GM21576 (cell line): ENCODE measurements at regions not wholly inside any gene's neighbourhood (a gene's known extent, or its start where the extent isn't known, plus 50 kb on each side); places are given as distances from the start of the nearest gene placed in this dataset.

Source experiments
- ATAC-seq: cut with Tn5 transposase; IDR thresholded peaks from one replicate; pipeline ENCODE4 v1.9.1; 2021; ENCODE audit warnings: mild to moderate bottlenecking, moderate library complexity; ENCODE audit not compliant: unreplicated experiment

DNA sequence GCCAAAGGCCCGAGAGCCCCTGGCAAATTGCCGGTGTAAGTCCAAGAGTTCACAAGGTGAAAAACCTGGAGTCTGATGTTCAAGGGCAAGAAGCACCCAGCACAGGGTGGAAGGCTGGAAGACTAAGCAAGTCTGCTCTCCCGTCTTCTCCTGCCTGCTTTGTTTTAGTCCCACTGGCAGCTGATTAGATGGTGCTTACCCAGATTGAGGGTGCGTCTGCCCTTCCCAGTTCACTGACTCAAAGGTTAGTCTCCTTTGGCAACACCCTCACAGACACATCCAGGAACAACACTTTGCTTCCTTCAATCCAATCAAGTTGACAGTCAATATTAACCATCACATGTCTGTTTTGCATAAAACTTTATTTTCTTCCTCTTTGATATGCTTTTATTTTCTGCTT lies 157.4 kb downstream of the HS3ST1 start:
- no peak for ATAC-seq

DNA sequence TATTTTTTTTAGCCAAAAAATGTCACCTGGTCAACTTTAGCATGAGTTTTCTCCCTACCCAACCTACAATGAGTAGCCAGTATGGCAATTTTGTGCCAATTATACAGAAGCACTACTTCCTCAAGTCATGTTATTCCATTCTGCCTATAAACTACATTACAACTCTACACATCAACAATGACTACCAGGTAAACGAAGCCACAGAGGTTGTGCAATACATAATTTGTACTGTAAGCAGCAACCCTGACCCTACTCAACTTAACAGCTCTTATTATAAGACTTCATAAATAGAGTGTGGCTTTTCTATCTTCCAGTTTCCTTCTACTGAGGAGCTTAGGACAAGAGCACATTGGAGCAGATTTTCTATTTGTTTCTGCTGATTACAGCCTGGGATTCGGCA lies 160.5 kb downstream of the HS3ST1 start:
- ATAC-seq = no peak

DNA sequence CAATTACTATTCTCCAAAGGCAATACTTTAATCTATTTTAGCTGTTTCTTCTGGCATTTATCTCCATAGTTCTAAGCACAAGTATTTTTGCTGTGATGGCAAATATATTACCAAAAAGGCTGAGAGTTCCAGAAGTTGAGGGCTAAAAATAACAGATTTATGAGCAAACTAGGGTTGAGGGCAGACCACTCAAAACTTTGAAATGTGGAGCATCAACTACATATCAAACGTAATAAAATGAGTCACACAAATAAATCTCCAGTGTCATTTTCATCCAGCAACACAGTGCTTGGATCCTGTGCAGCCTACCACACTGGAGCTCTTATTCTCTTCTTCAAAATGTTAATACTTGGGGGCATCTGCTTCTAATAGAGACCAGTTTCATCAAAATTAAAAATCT lies 163.9 kb downstream of the HS3ST1 start:
- ATAC-seq = no peak

DNA sequence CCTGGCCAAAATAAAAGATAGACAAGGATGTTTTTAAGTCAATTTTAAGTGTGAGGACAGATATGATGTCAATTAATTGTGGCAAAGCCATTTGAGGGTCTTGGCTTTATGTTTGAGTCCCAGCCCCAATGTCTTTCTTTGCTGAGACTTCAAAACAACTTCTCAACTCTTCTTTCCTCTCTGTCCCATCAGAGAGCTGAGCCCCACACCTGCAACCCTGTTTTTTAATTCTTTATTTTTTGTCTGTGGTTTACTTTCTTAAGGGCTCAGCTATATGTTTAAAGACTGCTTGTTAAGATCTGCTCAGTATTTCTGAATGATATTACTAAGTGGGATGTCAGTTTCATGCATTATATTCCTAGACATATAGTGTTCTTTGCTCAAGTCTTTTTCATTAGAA lies 164.3 kb downstream of the HS3ST1 start:
- no peak for ATAC-seq

DNA sequence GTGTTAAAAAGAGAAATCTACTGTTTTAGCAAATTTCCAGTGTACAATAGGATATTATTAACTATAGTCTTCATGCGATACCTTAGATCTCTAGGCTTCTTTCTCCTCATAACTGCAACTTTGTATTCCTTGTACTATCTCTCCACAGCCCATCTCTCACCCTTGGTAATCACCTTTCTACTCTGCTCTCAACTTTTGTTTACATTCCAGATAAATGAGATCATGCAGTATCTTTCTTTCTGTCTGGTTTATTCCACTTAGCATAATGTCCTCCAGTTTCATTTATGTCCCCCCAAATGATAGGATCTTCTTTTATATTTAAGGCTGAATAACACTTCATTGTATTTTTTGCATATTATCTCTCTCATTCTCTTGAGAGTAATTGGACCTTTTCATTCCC lies 165.5 kb downstream of the HS3ST1 start:
- ATAC-seq = no peak

DNA sequence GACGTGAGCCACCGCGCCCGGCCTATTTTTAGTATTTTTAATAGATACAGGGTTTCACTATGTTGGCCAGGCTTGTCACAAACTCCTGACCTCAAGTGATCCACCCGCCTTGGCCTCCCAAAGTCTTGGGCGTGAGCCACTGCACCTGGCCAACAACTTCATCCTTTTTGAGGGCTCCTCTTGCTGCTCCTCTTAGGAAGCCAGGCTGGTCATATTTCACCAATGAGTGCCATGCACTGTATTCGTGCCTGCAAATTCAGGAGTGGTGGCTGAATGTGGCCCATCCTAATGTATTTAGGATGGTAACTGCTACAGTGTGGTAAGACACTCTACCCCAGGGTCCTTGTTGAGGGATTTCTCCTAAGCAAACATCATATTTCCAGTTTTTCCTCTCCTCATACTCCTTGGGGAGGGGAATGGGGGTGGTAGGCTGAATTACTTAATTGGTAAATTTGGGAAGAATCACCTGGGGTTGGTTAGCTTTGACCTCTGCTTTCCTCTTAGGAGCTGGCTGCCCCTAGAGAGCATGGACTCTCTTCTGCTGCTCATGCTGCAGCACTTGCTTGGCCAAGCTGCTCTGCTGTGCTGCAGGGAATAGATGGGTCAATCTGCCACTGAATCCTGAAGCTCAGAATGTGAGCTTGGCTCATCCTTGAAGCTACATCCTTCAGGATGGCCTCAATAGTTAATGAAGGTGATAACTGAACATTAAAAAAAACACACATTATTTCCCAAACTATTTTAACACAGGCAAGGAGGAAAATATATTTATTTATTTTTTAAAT lies 167.4 kb downstream of the HS3ST1 start:
- ATAC-seq = no peak

- ATAC-seq = no peak
Observed at GRCh38 chr4:11259837-11260236, 168.9 kb downstream of the HS3ST1 start.

GRCh38 chr4:11252149-11252548 lies 176.5 kb downstream of the HS3ST1 start:
- peak; percentile 60 for ATAC-seq

GRCh38 chr4:11250510-11250909 lies 178.2 kb downstream of the HS3ST1 start:
- ATAC-seq = no peak

DNA sequence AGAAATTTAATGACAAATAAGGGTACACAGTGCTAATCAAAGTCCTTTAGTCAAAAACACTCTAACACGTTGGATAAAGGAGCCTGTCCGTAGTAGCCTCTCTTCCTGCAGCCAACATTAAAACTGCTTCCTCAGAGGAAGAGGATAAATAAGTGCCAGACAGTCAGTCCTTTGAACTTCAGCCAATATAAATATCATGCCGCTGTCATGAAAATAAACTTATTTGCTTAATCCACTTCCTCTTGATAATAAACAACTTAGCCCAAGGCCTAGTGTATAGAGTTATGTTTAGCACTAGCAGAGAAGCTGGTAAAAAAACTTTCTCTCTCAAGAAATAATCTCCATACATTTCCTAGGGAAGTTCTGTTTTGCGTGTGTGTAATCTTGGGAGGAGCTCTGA lies 196.7 kb downstream of the HS3ST1 start:
- ATAC-seq = no peak

DNA sequence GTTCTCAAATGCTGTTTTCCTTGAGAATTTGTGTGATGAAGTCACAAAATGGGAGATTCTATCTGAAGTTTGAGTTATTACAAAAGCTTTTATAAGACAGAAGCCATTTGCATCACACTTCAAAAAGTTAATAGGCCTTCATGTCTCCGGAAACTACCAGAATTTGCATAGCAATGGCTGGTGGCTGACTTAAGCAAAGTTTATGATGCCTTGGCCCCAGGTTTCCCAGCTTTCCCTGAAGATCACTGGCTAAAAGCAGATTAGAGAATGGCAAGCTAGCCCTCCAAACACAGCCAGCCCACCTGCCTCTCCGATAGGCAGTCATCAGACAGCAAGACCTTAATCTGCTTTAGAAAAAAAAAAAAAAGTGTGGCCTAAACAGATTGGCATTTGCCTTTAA lies 197.8 kb downstream of the HS3ST1 start:
- ATAC-seq = no peak

GRCh38 chr4:11228530-11228929 lies 200.2 kb downstream of the HS3ST1 start:
- ATAC-seq = no peak

DNA sequence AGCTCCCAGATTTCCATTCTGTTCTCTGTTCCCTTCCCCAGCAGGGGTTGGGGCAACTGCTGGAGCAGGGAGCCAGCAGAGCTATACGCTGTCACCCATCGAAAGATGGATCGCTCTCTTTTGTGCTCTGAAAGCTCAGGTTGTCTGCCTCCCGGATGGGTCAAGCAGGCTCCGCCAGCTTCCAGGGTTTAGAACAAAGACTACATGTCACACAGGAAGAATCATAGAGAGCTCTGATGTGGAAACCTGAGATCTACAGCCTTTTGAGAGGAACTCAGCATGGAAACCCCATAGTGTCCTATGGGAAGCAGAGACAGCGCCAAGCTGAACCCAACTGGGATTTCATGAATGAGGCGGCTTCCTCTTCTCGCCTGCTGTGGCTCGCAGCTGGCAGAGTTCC lies 205.4 kb downstream of the HS3ST1 start:
- ATAC-seq = no peak

GRCh38 chr4:11218692-11219091 lies 210.0 kb downstream of the HS3ST1 start:
- no peak for ATAC-seq

- ATAC-seq = no peak
Observed at GRCh38 chr4:11216520-11216919, 212.2 kb downstream of the HS3ST1 start.

- no peak for ATAC-seq
Observed at GRCh38 chr4:11214281-11214680, 214.4 kb downstream of the HS3ST1 start.

DNA sequence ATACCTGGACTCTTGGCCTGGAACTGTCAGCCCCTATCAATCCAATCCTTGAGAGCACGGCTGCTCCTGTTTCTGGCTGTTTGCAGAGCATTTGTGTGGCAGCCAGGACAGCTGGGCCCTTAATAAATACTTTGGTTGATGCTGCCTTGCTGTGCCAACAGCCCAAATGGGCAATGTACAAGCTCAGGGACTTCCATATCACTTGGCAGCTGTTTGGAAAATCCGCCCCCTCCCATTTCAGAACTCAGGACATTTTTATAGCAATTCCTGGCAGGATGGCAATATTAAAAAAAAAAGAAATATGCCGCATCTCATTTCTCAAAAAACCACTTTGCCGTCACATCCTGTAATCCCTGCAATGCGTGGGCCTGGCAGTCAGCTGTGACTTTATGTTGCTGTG lies 218.9 kb downstream of the HS3ST1 start:
- ATAC-seq = no peak

- ATAC-seq = no peak
Observed at GRCh38 chr4:11201256-11201655, 227.4 kb downstream of the HS3ST1 start.

DNA sequence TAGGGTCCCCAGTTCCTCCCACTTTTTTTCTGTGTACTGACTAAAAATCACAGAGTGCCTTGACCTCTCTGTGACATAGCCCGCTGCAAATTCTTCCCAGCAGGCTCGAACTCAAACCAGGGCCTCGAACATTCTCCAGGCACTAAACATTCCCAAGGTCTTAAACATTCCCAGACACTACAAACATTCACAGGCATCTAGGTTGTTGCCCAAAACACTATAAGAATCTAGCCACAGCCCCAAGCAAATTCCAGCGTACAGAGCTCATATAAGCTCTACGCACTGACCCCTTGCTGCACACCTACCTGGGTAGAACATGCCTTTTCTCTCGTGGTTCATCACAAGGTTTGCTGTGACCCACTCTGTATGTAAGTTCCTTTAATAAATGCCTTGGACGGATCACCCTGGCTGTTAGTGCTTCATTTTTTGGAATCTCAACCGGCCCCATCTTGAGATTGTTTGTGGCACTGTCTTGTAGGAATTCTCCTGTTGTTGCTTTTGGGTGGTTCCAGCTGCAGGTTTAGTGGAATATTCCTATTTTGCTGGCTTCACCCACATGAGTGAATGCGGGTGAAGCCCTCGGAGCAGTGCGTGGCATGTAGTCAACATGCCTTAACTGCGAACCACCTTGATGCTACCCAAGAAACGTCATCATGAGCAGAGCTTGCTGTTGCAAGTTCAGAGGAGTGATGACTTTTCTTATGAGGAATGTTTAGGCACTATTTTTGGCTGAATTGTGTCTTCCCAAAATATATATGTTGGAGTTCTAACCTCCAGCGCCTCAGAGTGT lies 230.0 kb downstream of the HS3ST1 start:
- ATAC-seq = no peak

DNA sequence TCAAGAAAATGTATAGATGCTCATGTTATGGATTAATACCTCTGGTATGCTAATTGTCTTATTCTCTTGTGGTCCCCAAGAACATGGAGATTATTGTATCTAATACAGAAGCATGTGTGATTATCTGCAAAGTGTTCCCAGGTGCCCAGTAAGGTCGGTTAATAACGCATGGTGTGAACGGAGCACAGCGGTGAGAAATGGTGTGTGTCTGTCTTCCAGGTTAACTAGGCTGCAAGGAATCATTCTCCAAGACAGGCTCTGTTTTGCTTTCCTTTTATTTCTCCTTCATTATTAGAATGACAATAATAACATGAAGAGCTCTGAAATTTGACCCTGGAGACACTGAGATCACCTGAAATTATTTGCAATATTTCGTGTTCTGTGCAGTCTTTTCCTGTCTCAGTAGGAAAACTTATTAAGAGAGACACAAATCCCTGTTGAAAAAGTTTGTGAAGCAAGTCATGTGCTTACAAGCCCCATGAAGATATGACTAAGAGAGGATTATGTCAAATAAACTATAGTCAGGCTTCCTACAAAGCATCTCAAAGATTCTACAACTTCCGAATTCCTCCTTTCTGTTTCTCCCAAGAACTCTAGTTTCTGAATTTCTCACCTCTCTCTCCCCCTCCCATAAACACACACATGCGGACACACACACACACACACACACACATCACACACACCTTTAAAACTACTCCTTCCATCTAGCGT lies 230.9 kb downstream of the HS3ST1 start:
- ATAC-seq = no peak

- ATAC-seq = no peak
Observed at GRCh38 chr4:11196927-11197522, 231.7 kb downstream of the HS3ST1 start.
